Ovary (tissue), 3 donors: ENCODE measurements at regions not wholly inside any gene's neighbourhood (a gene's known extent, or its start where the extent isn't known, plus 50 kb on each side); places are given as distances from the start of the nearest gene placed in this dataset.

Experiments
- POLR2A ChIP-seq: fragments of 450-650 bp; IDR thresholded peaks from one replicate; pipeline ENCODE4 v1.6.1; 2017; ENCODE audit warnings: antibody characterized with exemption, mild to moderate bottlenecking, moderate library complexity
- TF ChIP-seq, protein P1 (sequence below), 3 donors: fragments of 450-650 bp in 2 of 3; fragments of 200-600 bp in 1 of 3; IDR thresholded peaks; one replicate each; pipeline versions ENCODE4 v1.5.1 to v1.8.0; 2016 to 2022; ENCODE audit warnings: antibody characterized with exemption in 3 of 3, mild to moderate bottlenecking in 1 of 3
- donor health status: DM: no; HTN: no; CAD: no.

DNA sequence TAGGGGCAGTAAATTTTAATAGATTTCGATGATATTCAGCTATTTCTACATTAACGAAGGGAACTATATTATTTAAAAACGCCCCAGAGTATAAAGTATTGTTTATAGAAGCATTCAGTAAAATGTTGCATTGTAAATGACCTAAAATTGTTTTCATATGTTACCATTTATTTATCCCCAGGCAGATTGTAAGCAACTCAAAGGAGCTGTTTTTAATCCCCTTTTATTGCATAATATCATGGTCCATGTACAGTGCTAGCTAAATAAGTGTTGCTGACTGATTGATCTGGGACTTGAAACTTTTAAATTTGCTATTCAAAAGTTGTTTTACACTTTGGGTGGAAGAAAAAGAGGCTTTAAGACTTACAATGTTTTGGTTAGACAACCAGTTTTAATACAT, 199.0 kb upstream of the SLC38A2 start:
- TF ChIP-seq, protein P1, sequence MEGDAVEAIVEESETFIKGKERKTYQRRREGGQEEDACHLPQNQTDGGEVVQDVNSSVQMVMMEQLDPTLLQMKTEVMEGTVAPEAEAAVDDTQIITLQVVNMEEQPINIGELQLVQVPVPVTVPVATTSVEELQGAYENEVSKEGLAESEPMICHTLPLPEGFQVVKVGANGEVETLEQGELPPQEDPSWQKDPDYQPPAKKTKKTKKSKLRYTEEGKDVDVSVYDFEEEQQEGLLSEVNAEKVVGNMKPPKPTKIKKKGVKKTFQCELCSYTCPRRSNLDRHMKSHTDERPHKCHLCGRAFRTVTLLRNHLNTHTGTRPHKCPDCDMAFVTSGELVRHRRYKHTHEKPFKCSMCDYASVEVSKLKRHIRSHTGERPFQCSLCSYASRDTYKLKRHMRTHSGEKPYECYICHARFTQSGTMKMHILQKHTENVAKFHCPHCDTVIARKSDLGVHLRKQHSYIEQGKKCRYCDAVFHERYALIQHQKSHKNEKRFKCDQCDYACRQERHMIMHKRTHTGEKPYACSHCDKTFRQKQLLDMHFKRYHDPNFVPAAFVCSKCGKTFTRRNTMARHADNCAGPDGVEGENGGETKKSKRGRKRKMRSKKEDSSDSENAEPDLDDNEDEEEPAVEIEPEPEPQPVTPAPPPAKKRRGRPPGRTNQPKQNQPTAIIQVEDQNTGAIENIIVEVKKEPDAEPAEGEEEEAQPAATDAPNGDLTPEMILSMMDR (IDR thresholded peaks at IDR 0.05): no peak
- no peak for TF ChIP-seq POLR2A
